ENCODE measurements at regions not wholly inside any gene's neighbourhood (a gene's known extent, or its start where the extent isn't known, plus 50 kb on each side); places are given as distances from the start of the nearest gene placed in this dataset.

GRCh38 chr10:28217848-28218247, 85.0 kb downstream of the MPP7 start:
- TF ChIP-seq, protein P1, sequence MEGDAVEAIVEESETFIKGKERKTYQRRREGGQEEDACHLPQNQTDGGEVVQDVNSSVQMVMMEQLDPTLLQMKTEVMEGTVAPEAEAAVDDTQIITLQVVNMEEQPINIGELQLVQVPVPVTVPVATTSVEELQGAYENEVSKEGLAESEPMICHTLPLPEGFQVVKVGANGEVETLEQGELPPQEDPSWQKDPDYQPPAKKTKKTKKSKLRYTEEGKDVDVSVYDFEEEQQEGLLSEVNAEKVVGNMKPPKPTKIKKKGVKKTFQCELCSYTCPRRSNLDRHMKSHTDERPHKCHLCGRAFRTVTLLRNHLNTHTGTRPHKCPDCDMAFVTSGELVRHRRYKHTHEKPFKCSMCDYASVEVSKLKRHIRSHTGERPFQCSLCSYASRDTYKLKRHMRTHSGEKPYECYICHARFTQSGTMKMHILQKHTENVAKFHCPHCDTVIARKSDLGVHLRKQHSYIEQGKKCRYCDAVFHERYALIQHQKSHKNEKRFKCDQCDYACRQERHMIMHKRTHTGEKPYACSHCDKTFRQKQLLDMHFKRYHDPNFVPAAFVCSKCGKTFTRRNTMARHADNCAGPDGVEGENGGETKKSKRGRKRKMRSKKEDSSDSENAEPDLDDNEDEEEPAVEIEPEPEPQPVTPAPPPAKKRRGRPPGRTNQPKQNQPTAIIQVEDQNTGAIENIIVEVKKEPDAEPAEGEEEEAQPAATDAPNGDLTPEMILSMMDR (IDR thresholded peaks at IDR 0.05) = no peak
- TF ChIP-seq EP300 (IDR thresholded peaks at IDR 0.05) (no peak), POLR2A (IDR thresholded peaks at IDR 0.05) (no peak)
